H1 (cell line): ENCODE measurements at regions not wholly inside any gene's neighbourhood (a gene's known extent, or its start where the extent isn't known, plus 50 kb on each side); places are given as distances from the start of the nearest gene placed in this dataset.
"Not testable (repeated sequence)": the region's sequence is repeated elsewhere in the genome, so short reads cannot be mapped to it uniquely, and the experiment has no call there.

Experiments
- CTCF ChIA-PET: fragments of 300-600 bp; sonication (Branson Sonifier 250); formaldehyde crosslinking; loops from one replicate; lab custom pipeline; 2021; ENCODE audit not compliant: partially characterized antibody; lab: Charles Lee
- POLR2A ChIA-PET: fragments of 300-600 bp; sonication (Branson Sonifier 250); formaldehyde crosslinking; loops from one replicate; lab custom pipeline; 2021; ENCODE audit warnings: inconsistent platforms; ENCODE audit not compliant: partially characterized antibody; lab: Charles Lee
- DNase-seq, 2 experiments: peaks; one replicate each; pipeline versions ENCODE4 v3.0.0 to v3.0.0-alpha.2; 2010 to 2022; ENCODE audit warnings: low spot score in 2 of 2, low read depth in 1 of 2, mixed read lengths in 1 of 2
- FAIRE-seq: peaks from 2 replicates; lab custom pipeline; 2011; peaks lifted over from hg19 to GRCh38; lab: Jason Lieb, UNC
- H2AFZ ChIP-seq: 2 replicates; pipeline ENCODE4 v1.8.1; 2012; ENCODE audit warnings: low read length, inconsistent platforms
- H2AK5ac ChIP-seq: 2 replicates; pipeline ENCODE4 v1.6.1; 2013; ENCODE audit warnings: low read depth, low read length
- H2BK120ac ChIP-seq: replicated peaks from 2 replicates; pipeline ENCODE3; 2013; ENCODE audit warnings: low read depth, low read length, inconsistent platforms
- H2BK12ac ChIP-seq: 2 replicates; pipeline ENCODE4 v1.6.1; 2013; ENCODE audit warnings: low read depth, low read length
- H2BK15ac ChIP-seq: 2 replicates; pipeline ENCODE4 v1.6.1; 2013; ENCODE audit warnings: low read length
- H2BK20ac ChIP-seq: 2 replicates; pipeline ENCODE4 v1.6.1; 2013; ENCODE audit warnings: low read length
- H2BK5ac ChIP-seq: 2 replicates; pipeline ENCODE4 v1.6.1; 2013; ENCODE audit warnings: low read depth, low read length
- H3K14ac ChIP-seq: 2 replicates; pipeline ENCODE4 v1.6.1; 2013; ENCODE audit warnings: inconsistent platforms; ENCODE audit not compliant: insufficient read length
- H3K18ac ChIP-seq: 2 replicates; pipeline ENCODE4 v1.6.1; 2013; ENCODE audit warnings: low read length; ENCODE audit errors: extremely low read depth
- H3K23ac ChIP-seq: 2 replicates; pipeline ENCODE4 v1.6.1; 2013; ENCODE audit warnings: inconsistent platforms; ENCODE audit not compliant: insufficient read length
- H3K23me2 ChIP-seq: 2 replicates; pipeline ENCODE4 v1.6.1; 2013; ENCODE audit warnings: low read depth, low read length
- H3K27ac ChIP-seq: 2 replicates; pipeline ENCODE4 v1.6.1; 2011; ENCODE audit warnings: low read depth, low read length, inconsistent platforms
- H3K27me3 ChIP-seq, 4 experiments: replicated peaks in 1 of 4; 1 replicate in 1 of 4; 2 replicates in 3 of 4; pipeline versions ENCODE4 v1.6.1 to v1.8.1; 2011 to 2013; ENCODE audit warnings: low read length in 3 of 4, mild to moderate bottlenecking in 3 of 4, inconsistent platforms in 2 of 4, mixed read lengths in 2 of 4, moderate library complexity in 1 of 4; ENCODE audit not compliant: control insufficient read depth in 3 of 4, insufficient read depth in 3 of 4; ENCODE audit errors: extremely low read depth in 1 of 4
- H3K36me3 ChIP-seq, 4 experiments: 2 replicates each; pipeline versions ENCODE4 v1.6.1 to v1.8.1; 2011 to 2013; ENCODE audit warnings: mild to moderate bottlenecking in 4 of 4, low read length in 3 of 4, moderate library complexity in 2 of 4, control low read depth in 1 of 4, inconsistent platforms in 1 of 4; ENCODE audit not compliant: insufficient read depth in 4 of 4, control insufficient read depth in 2 of 4
- H3K4ac ChIP-seq: replicated peaks from 2 replicates; pipeline ENCODE3; 2013; ENCODE audit warnings: low read length, low read depth, mixed read lengths, inconsistent platforms; ENCODE audit not compliant: insufficient read length
- H3K4me1 ChIP-seq, 4 experiments: replicated peaks in 1 of 4; 1 replicate in 1 of 4; 2 replicates in 3 of 4; pipeline versions ENCODE4 v1.6.1 to v1.8.1; 2011 to 2013; ENCODE audit warnings: low read length in 3 of 4, inconsistent platforms in 2 of 4, mixed read lengths in 1 of 4; ENCODE audit not compliant: insufficient read depth in 4 of 4, control insufficient read depth in 3 of 4
- H3K4me2 ChIP-seq, 2 experiments: 2 replicates each; pipeline versions ENCODE4 v1.6.1 to v1.8.1; 2011 to 2013; ENCODE audit warnings: low read depth in 2 of 2, low read length in 2 of 2, control low read depth in 1 of 2, inconsistent platforms in 1 of 2, mild to moderate bottlenecking in 1 of 2; ENCODE audit not compliant: insufficient read depth in 1 of 2
- H3K4me3 ChIP-seq, 4 experiments: fragments of 200-600, 300-600 bp in 1 of 4; sonication (generic), shearing (Covaris generic), sonication (Bioruptor Twin) in 1 of 4; 2 replicates each; pipeline versions ENCODE4 v1.5.1 to v1.8.1; 2011 to 2016; ENCODE audit warnings: low read length in 4 of 4, low read depth in 3 of 4, control low read depth in 2 of 4, inconsistent platforms in 2 of 4, mild to moderate bottlenecking in 2 of 4, mixed read lengths in 1 of 4, moderate library complexity in 1 of 4; ENCODE audit not compliant: insufficient read depth in 2 of 4; ENCODE audit errors: extremely low read depth in 1 of 4
- H3K56ac ChIP-seq: replicated peaks from 2 replicates; pipeline ENCODE3; 2013; ENCODE audit warnings: low read depth, mild to moderate bottlenecking, mixed read lengths, low read length, inconsistent platforms; ENCODE audit not compliant: insufficient read length
- H3K79me1 ChIP-seq: 2 replicates; pipeline ENCODE4 v1.6.1; 2013; ENCODE audit warnings: low read depth, low read length, control low read depth
- H3K79me2 ChIP-seq, 2 experiments: 2 replicates each; pipeline versions ENCODE4 v1.6.1 to v1.8.1; 2012 to 2013; ENCODE audit warnings: low read length in 2 of 2, mild to moderate bottlenecking in 2 of 2, inconsistent platforms in 1 of 2; ENCODE audit not compliant: insufficient read depth in 2 of 2, control insufficient read depth in 1 of 2
- H3K9ac ChIP-seq, 4 experiments: replicated peaks in 1 of 4; 1 replicate in 1 of 4; 2 replicates in 3 of 4; pipeline versions ENCODE4 v1.6.1 to v1.8.1; 2011 to 2013; ENCODE audit warnings: low read depth in 3 of 4, low read length in 3 of 4, control low read depth in 2 of 4, mild to moderate bottlenecking in 2 of 4, moderate library complexity in 2 of 4, inconsistent platforms in 1 of 4; ENCODE audit errors: extremely low read depth in 1 of 4
- H3K9me3 ChIP-seq, 2 experiments: 2 replicates each; pipeline versions ENCODE4 v1.6.1 to v1.8.1; 2012 to 2013; ENCODE audit warnings: mild to moderate bottlenecking in 2 of 2, moderate library complexity in 2 of 2, control low read depth in 1 of 2, inconsistent platforms in 1 of 2, low read depth in 1 of 2, low read length in 1 of 2, mixed read lengths in 1 of 2; ENCODE audit not compliant: insufficient read depth in 2 of 2
- H4K20me1 ChIP-seq, 2 experiments: replicated peaks in 1 of 2; 2 replicates each; pipeline versions ENCODE3 to v1.8.1; 2011 to 2013; ENCODE audit warnings: inconsistent platforms in 2 of 2, low read length in 2 of 2, mild to moderate bottlenecking in 1 of 2; ENCODE audit not compliant: insufficient read depth in 2 of 2, control insufficient read depth in 1 of 2
- H4K5ac ChIP-seq: 2 replicates; pipeline ENCODE4 v1.6.1; 2013; ENCODE audit warnings: low read length, low read depth, mixed read lengths, inconsistent platforms; ENCODE audit not compliant: insufficient read length
- H4K8ac ChIP-seq: 2 replicates; pipeline ENCODE4 v1.8.0; 2013; ENCODE audit warnings: mild to moderate bottlenecking, moderate library complexity, low read length, inconsistent platforms; ENCODE audit not compliant: insufficient read depth; ENCODE audit errors: extremely low read depth
- H4K91ac ChIP-seq: replicated peaks from 2 replicates; pipeline ENCODE3; 2013; ENCODE audit warnings: low read length, mixed read lengths, inconsistent platforms; ENCODE audit not compliant: insufficient read length
- WGBS, 2 experiments: shearing (Covaris generic) in 1 of 2; methylation state at CpG; one replicate each; pipeline versions ENCODE4 v1.1.6 to v1.1.7; 2013 to 2015; ENCODE audit warnings: low lambda C conversion rate in 2 of 2, mixed read lengths in 2 of 2, inconsistent platforms in 1 of 2, low coverage in 1 of 2, missing lambda C conversion rate in 1 of 2; ENCODE audit not compliant: insufficient replicate concordance in 2 of 2, insufficient coverage in 1 of 2, insufficient read length in 1 of 2; ENCODE audit errors: extremely low coverage in 1 of 2, missing lambda C conversion rate in 1 of 2; 5-methylcytosine and 5-hydroxymethylcytosine counted together

- H3K27ac ChIP-seq, result peak overlapping the region; percentile 52; the same call in 1 of the 2 replicates
- not testable (repeated sequence) for H4K91ac ChIP-seq, H4K8ac ChIP-seq
Measured at GRCh38 chr7:125915381-125915948, 985.8 kb upstream of the POT1 start.

More at GRCh38 chr7:125915381-125915948, 985.8 kb upstream of the POT1 start:
- H3K4ac ChIP-seq, H3K14ac ChIP-seq, H3K4me1 ChIP-seq, H3K79me2 ChIP-seq, H3K23me2 ChIP-seq, H3K23ac ChIP-seq, H3K9ac ChIP-seq, POLR2A ChIA-PET, H3K36me3 ChIP-seq, H3K4me3 ChIP-seq, H3K27me3 ChIP-seq, H3K9me3 ChIP-seq, H4K5ac ChIP-seq, H2BK15ac ChIP-seq, FAIRE-seq, H2BK120ac ChIP-seq, H2AFZ ChIP-seq, H2AK5ac ChIP-seq, H2BK20ac ChIP-seq, H3K79me1 ChIP-seq, H3K18ac ChIP-seq, H3K56ac ChIP-seq, H4K20me1 ChIP-seq: not testable (repeated sequence)
- DNase-seq, result peak; percentile 49 to 56
- Histone ChIP-seq H2BK12ac (0 out of 2 replicates have a peak overlapping the region, but pooled peaks have one; percentile 33), H3K4me2 (peak overlapping the region in 1 of 2 experiments; percentile 28; a peak in 2 of 4 replicates), H2BK5ac (peak overlapping the region; percentile 76; the same call in 1 of the 2 replicates)
- 40% methylated on average over 4 of the region's 4 CpGs; no CpG with 5 or more reads in 1 of the 2 experiments for WGBS, 2 experiments
- CTCF ChIA-PET, result interaction anchor here (0.9 kb wide), 1 partner anchor 247 kb away, joined by 3 read pairs; no protein-coding TSS in a partner anchor
